ENCODE measurements at regions not wholly inside any gene's neighbourhood (a gene's known extent, or its start where the extent isn't known, plus 50 kb on each side); places are given as distances from the start of the nearest gene placed in this dataset.

- DNase-seq, result no peak
These were observed 301.5 kb upstream of the MGAT5 start for GRCh38 chr2:133952420-133952819.

GRCh38 chr2:133952896-133953295 lies 301.0 kb upstream of the MGAT5 start:
- DNase-seq, result no peak

- no peak for DNase-seq
These were observed 300.3 kb upstream of the MGAT5 start for GRCh38 chr2:133953524-133953923.

- no peak for DNase-seq
These were observed 299.2 kb upstream of the MGAT5 start for GRCh38 chr2:133954636-133955035.

- no peak for DNase-seq
These were observed 298.7 kb upstream of the MGAT5 start for GRCh38 chr2:133955169-133955568.

GRCh38 chr2:133956434-133956935 lies 297.4 kb upstream of the MGAT5 start:
- no peak for DNase-seq

GRCh38 chr2:133957724-133958480 lies 296.0 kb upstream of the MGAT5 start:
- no peak for DNase-seq

GRCh38 chr2:133959066-133959465 lies 294.8 kb upstream of the MGAT5 start:
- no peak for DNase-seq

GRCh38 chr2:133966720-133967304 lies 287.1 kb upstream of the MGAT5 start:
- no peak for DNase-seq

- DNase-seq, result no peak
These were observed 286.5 kb upstream of the MGAT5 start for GRCh38 chr2:133967326-133967725.

GRCh38 chr2:133968446-133968845 lies 285.4 kb upstream of the MGAT5 start:
- DNase-seq, result no peak

GRCh38 chr2:133970641-133971040 lies 283.2 kb upstream of the MGAT5 start:
- no peak for DNase-seq

GRCh38 chr2:133972297-133972696 lies 281.6 kb upstream of the MGAT5 start:
- DNase-seq, result no peak

- no peak for DNase-seq
These were observed 281.1 kb upstream of the MGAT5 start for GRCh38 chr2:133972786-133973185.

GRCh38 chr2:133974353-133974752 lies 279.5 kb upstream of the MGAT5 start:
- no peak for DNase-seq

GRCh38 chr2:133975135-133975534 lies 278.7 kb upstream of the MGAT5 start:
- no peak for DNase-seq

- no peak for DNase-seq
These were observed 278.0 kb upstream of the MGAT5 start for GRCh38 chr2:133975676-133976428.

- no peak for DNase-seq
These were observed 277.2 kb upstream of the MGAT5 start for GRCh38 chr2:133976659-133977058.

- no peak for DNase-seq
These were observed 276.5 kb upstream of the MGAT5 start for GRCh38 chr2:133977405-133977804.

- DNase-seq, result no peak
These were observed 271.6 kb upstream of the MGAT5 start for GRCh38 chr2:133982256-133982655.

GRCh38 chr2:133985563-133985962 lies 268.3 kb upstream of the MGAT5 start:
- no peak for DNase-seq

GRCh38 chr2:133986081-133986837 lies 267.6 kb upstream of the MGAT5 start:
- DNase-seq, result no peak

Measured in activated T-cell treated with anti-CD3 and anti-CD28 coated beads, Interleukin-2, amount 50 U/mL, for 48 hours (primary cell).